H4 (cell line): ENCODE measurements at regions not wholly inside any gene's neighbourhood (a gene's known extent, or its start where the extent isn't known, plus 50 kb on each side); places are given as distances from the start of the nearest gene placed in this dataset.

Experiments
- DNase-seq: peaks from one replicate; pipeline ENCODE4 v3.0.0-alpha.2; 2015; ENCODE audit warnings: low spot score

DNA sequence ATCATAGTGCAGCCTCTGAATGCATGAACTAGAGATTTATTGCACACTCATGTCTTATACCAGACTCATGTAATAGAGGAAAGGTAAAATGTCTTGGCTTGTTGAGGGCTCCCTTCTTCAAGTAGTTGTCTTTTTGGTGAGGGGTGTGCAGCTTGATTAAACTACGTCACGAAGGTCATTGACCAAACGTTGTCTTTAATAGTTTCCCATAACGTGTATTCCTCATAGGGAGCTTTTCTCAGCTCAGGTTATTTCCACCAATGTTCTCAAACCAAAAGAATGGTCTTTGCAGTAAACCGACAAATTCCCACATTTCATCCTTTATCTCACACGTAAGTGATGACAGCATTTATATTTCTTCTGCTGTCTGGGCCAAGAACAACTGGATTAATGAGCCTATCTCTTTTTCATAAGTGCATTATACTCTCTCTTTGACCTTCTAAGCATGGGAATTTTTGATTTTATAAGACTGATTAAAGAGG lies 547.7 kb upstream of the ZEB2 start:
- DNase-seq, result no peak

DNA sequence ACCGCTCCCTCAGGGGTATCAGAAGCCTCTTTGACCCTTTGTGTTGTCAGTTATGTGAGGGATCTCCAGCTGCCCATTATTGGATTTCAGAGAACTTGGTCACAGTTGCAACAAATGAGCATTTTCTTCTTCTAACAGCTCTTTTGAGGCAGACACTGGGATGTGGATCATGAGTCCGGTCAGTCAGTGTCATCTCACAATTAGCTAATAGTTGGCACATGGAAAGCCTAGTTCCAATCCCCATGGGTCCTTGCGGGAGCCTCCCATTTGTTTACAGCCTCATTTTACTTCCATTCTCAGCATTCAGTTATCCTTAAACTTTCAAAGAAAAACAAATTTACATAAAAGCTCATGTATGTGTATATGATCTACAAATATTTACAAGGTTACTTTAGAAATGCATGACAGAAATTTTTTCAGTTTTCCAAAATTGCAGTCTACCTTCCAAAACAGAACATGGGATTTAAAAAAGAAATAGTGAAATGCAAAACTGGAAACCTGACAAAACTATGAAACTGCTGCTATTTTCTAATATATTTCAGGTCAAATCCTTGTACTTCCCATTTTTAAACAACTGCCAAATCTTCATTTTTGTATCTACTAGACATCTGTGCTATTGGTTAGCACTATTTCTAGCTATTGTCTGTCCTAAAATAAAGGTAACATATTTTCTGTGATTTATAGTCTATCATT lies 547.1 kb upstream of the ZEB2 start:
- DNase-seq, result no peak

GRCh38 chr2:145066151-145066661 lies 546.3 kb upstream of the ZEB2 start:
- no peak for DNase-seq

- no peak for DNase-seq
Observed at GRCh38 chr2:145065342-145065741, 545.4 kb upstream of the ZEB2 start.

- DNase-seq, result no peak
Observed at GRCh38 chr2:145064511-145064910, 544.6 kb upstream of the ZEB2 start.

DNA sequence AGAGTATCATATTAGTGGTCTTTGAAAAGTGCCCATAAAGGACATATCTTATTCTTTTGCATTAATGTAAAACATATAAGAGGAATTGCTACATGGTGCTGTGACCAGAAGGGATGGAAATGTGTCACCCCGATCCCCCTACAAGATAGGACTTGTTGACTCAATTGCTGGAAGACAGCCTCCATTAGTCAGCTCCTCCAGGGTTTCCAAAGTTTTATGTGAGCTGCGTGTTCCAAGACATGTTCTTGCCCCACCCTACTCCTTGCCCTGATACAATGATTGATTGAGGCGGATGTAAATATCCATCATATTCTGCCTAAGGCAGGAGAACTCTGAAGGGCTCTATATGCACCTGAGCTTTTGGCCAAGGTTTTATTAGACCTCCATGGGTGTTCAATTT lies 541.0 kb upstream of the ZEB2 start:
- no peak for DNase-seq

DNA sequence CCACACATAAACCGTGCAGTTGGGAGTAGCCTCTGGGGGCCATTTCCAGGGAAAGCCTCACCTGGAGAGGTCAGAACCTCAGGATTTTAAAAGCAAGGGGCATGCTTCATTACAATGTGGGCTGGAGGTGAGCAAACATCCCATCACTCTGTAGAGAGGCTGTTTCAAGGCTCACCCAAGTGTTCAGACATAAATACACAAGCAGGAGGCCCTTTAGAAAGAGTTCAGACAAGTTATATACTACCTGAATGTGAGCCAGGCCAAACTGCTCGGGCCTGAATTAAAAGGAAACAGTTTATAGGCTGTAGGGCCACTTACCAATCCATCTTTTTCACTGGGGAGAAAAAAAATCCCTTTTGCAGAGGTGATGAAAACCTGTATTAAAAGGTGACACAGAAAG lies 540.0 kb upstream of the ZEB2 start:
- no peak for DNase-seq

- no peak for DNase-seq
Observed at GRCh38 chr2:145059343-145059742, 539.4 kb upstream of the ZEB2 start.

DNA sequence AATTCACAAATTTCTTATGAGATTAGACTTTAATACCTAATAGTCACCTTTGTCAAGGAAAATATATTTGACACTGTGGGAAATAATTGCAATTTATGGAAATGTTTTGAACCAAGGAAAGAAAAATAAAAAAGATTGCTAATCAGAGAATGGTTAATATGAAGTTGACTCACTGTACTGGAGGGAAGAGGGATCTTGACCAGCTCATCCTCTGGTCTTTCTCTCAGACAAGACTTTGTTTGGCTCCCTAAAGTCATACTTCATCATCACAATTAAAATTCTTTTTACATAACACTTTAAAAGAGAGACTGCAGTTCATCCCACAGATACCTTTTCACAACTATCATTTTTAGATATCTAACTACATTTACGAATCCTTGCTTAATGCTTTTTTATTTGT lies 538.5 kb upstream of the ZEB2 start:
- DNase-seq, result no peak

- DNase-seq, result no peak
Observed at GRCh38 chr2:145055651-145056050, 535.7 kb upstream of the ZEB2 start.

DNA sequence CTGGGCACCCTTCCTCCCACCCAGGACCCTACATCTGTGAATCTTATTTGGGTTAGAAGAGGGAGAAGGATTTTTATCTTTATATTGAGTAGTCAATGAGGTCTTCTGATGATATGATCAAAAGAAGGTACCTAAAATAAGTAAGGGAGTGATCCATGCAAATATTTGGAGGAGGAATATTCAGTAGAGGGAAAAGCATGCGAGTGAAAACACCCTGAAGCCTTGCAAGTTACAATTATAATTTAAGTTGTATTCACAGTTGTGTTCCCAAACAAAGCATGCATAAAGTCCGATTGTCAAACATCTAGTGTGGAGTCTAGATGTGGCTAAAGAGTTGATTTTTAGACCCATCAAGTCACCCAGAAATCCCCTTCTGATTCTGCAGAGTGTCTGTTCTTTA lies 530.2 kb upstream of the ZEB2 start:
- DNase-seq, result no peak

DNA sequence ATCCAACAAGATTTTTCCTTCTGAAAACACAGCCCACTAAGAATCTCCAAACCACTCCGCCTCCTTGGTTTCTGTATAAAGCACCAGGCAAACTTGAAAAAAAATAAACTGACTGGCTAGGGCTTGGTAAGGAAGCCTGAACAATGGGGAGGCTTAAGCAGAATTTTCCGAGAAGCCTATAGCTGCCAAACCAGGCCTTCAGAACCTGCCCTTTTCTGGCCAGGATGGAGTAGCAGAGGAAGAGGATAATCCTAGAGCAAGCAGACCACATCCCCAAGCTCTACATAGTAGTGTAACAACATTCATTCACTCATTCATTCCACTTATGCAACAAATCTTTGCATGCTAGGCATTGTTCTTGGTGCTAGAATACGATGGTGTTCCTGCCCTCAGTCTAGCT lies 529.6 kb upstream of the ZEB2 start:
- no peak for DNase-seq

DNA sequence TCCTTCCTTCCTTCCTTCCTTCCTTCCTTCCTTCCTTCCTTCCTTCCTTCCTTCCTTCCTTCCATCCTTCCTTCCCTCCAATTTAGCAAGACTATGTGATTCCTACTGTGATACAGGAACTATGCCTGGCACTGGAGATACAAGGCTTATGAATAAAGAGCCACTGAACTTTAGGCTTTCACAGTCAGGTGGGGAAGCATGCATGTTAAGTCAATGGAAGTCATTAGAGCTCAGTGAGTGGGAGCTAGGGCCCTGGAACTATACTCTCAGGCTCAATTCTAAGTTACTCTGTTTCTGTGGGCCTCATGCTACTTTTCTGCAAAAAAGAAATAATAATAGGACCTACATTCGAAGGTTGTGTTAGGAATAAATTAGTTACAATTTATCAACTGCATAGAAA lies 527.6 kb upstream of the ZEB2 start:
- no peak for DNase-seq

- no peak for DNase-seq
Observed at GRCh38 chr2:145044491-145044890, 524.6 kb upstream of the ZEB2 start.

- DNase-seq, result peak; percentile 33
Observed at GRCh38 chr2:145043399-145043834, 523.5 kb upstream of the ZEB2 start.

DNA sequence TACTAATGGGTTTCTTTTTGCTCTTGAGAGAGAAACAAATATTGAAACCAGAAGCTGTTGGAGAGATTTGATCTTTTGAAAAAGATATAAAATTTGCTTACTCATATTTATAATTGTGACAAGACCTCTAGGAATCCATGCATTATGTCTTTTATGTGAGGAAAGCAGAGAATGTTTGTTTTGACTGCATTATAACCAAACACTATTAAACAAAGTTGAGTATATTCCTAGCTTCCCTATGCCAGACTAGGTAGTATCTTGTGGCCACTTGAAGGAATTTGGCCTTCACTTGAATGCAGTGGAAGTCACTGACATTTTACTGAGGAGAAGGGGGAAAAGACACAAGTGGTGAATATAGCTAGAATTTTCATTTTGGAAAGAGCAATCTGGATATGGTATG lies 521.8 kb upstream of the ZEB2 start:
- no peak for DNase-seq

- DNase-seq, result no peak
Observed at GRCh38 chr2:145040433-145040832, 520.5 kb upstream of the ZEB2 start.

- DNase-seq, result no peak
Observed at GRCh38 chr2:145038041-145038525, 518.2 kb upstream of the ZEB2 start.

- DNase-seq, result peak; percentile 52
Observed at GRCh38 chr2:145036421-145037011, 516.6 kb upstream of the ZEB2 start.

DNA sequence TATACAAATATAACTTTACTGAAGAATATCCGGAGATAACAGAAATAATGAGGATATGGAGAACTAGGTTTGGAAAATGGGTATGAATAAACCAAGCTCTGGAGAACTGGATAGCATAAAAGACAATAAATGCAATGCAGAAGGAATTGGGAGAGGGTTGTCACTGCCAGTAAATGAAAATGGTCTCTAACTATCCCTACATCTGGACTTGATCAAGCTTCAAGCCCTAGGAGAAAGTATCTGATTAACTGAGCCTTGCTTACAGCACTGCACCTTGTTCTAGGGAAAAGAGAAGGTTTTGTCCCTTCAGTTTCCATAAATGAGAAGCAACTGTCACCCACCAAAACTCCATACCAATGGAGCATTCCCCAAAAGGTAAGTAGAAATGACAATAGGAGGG lies 514.6 kb upstream of the ZEB2 start:
- DNase-seq, result no peak

DNA sequence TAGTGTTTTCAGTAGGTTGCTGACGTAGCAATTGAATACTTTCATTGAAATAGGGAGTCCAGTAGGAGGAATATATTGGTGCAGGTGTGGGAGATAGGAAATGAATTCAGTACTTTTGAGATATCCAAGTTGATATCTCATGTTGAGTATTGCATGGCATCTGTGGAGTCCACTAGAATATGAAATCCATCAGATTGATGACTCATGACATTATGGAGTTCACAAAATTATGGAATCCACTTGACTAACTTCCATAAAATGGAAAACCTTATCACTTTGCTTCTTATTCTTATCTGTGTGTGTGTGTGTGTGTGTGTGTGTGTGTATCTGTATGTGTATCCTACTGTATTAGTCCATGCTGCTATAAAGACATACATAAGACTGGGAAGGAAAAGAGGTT lies 513.5 kb upstream of the ZEB2 start:
- DNase-seq, result no peak

DNA sequence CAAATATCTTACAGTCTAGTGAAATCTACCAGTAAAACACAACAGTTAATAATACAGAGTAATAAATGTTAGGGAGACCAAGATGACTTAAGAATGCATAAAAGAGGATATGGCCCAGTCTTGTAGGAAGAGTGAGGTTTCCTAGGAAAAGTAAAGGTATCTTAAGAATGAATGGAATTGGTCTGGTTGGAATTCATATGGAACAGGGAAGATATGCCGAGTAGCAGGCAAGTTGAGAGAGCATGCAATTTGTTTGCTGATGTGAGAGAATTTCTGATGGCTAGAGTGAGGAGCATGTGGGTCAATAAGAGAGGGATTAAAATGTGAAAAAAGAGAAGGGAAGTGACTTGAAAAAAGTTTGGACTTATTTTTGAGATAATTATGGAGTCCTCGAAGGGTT lies 512.9 kb upstream of the ZEB2 start:
- DNase-seq, result no peak

- no peak for DNase-seq
Observed at GRCh38 chr2:145029873-145030272, 510.0 kb upstream of the ZEB2 start.
